Neural cell (in vitro differentiated cells): ENCODE measurements at regions not wholly inside any gene's neighbourhood (a gene's known extent, or its start where the extent isn't known, plus 50 kb on each side); places are given as distances from the start of the nearest gene placed in this dataset.

ENCODE experiments used
- CTCF ChIP-seq: fragments of 450-650 bp; IDR thresholded peaks from 2 replicates; pipeline ENCODE4 v1.5.1; 2014; ENCODE audit warnings: antibody characterized with exemption, mild to moderate bottlenecking, moderate library complexity; ENCODE audit not compliant: poor library complexity, severe bottlenecking
- EP300 ChIP-seq: fragments of 450-650 bp; conservative IDR thresholded peaks from 2 replicates; pipeline ENCODE4 v1.6.1; 2014; ENCODE audit warnings: antibody characterized with exemption, mild to moderate bottlenecking, moderate library complexity; ENCODE audit not compliant: poor library complexity, severe bottlenecking
- EZH2 ChIP-seq: fragments of 200-600, 300-800 bp; shearing (Covaris generic), sonication (generic); IDR thresholded peaks from 2 replicates; pipeline ENCODE4 v1.6.1; 2014; ENCODE audit warnings: antibody characterized with exemption, low read length, borderline replicate concordance, mild to moderate bottlenecking; ENCODE audit not compliant: insufficient read depth, poor library complexity, severe bottlenecking
- MXI1 ChIP-seq: fragments of 450-650 bp; conservative IDR thresholded peaks from 2 replicates; pipeline ENCODE4 v1.6.1; 2014; ENCODE audit warnings: antibody characterized with exemption, mild to moderate bottlenecking; ENCODE audit not compliant: poor library complexity, severe bottlenecking
- POLR2AphosphoS5 ChIP-seq: IDR thresholded peaks from 2 replicates; pipeline ENCODE4 v1.6.1; 2012
- RAD21 ChIP-seq: fragments of 450-650 bp; conservative IDR thresholded peaks from 2 replicates; pipeline ENCODE4 v1.6.1; 2014; ENCODE audit warnings: antibody characterized with exemption, mild to moderate bottlenecking, moderate library complexity
- REST ChIP-seq: IDR thresholded peaks from 2 replicates; pipeline ENCODE4 v1.6.1; 2012; ENCODE audit warnings: borderline replicate concordance

GRCh38 chr16:80189476-80190175, 351.2 kb upstream of the DYNLRB2 start:
- no peak for TF ChIP-seq CTCF
- TF ChIP-seq EZH2 = no peak
- TF ChIP-seq EP300 = no peak
- no peak for TF ChIP-seq REST
- no peak for TF ChIP-seq POLR2AphosphoS5
- TF ChIP-seq MXI1 = no peak
- TF ChIP-seq RAD21 = no peak
